ENCODE measurements at regions not wholly inside any gene's neighbourhood (a gene's known extent, or its start where the extent isn't known, plus 50 kb on each side); places are given as distances from the start of the nearest gene placed in this dataset.

GRCh38 chr12:23186950-23187349 is 562.0 kb downstream of the ETNK1 start:
- Histone ChIP-seq H3K4me1 (no peaks in the 10 kb centered on the region), H3K27ac (no peak overlapping the region), H4K20me1 (no peaks in the 10 kb centered on the region)

GRCh38 chr12:23193552-23193951 is 568.6 kb downstream of the ETNK1 start:
- H3K36me3 ChIP-seq, result no peaks in the 10 kb centered on the region
- no peaks in the 10 kb centered on the region for H3K9me3 ChIP-seq (replicated peaks in 1 of 11)
- no peak for TF ChIP-seq Cebpa-rat (IDR thresholded peaks at IDR 0.05)
- H3K4me1 ChIP-seq, result no peaks in the 10 kb centered on the region
- no peak overlapping the region for H3K9ac ChIP-seq
- H3K27ac ChIP-seq, result no peak overlapping the region
- H3K4me3 ChIP-seq, result no peak overlapping the region
- H4K20me1 ChIP-seq, result no peaks in the 10 kb centered on the region
- no peaks in the 10 kb centered on the region for H3K27me3 ChIP-seq
- H3K4me2 ChIP-seq, result no peak overlapping the region

More at GRCh38 chr12:23186950-23187349, 562.0 kb downstream of the ETNK1 start:
- no peak for TF ChIP-seq Cebpa-rat (IDR thresholded peaks at IDR 0.05)
- Histone ChIP-seq H3K9me3 (replicated peaks in 1 of 11) (no peaks in the 10 kb centered on the region), H3K4me3 (no peak overlapping the region), H3K27me3 (no peaks in the 10 kb centered on the region), H3K4me2 (no peak overlapping the region), H3K9ac (no peak overlapping the region), H3K36me3 (no peaks in the 10 kb centered on the region)

DNA sequence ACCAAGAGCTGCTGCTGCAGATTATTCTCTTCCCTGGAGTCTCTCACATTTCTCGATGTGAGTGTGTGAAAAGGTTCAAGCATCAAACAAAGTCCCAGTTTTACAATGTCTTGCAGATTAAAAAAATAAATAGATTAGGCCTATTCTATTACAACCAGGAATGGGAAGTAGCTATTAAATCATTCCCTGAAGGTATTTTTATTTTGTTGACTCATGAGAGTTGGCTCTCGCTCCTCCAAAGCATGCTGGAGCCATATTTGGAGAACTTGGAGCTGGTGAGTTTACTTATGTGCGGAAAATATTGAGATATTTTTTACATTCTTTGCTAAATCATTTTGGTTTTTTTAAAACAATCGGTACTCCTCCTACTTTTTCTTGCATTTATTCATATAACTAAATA is 572.3 kb downstream of the ETNK1 start:
- Histone ChIP-seq H3K4me2 (no peak overlapping the region), H3K9ac (no peak overlapping the region), H3K27ac (no peak overlapping the region), H3K4me1 (no peaks in the 10 kb centered on the region), H3K4me3 (no peak overlapping the region), H3K9me3 (replicated peaks in 1 of 11) (peaks cover 0 to 4% (median 0%) of the 10 kb centered on the region in 11 experiments; a peak in 2 of 22 replicates), H4K20me1 (no peaks in the 10 kb centered on the region), H3K27me3 (no peaks in the 10 kb centered on the region), H3K36me3 (no peaks in the 10 kb centered on the region)
- TF ChIP-seq Cebpa-rat (IDR thresholded peaks at IDR 0.05), result no peak

- Histone ChIP-seq H3K4me3 (no peak overlapping the region), H3K36me3 (no peaks in the 10 kb centered on the region), H3K4me1 (no peaks in the 10 kb centered on the region), H3K9me3 (replicated peaks in 1 of 11) (peaks cover 0 to 4% (median 0%) of the 10 kb centered on the region in 11 experiments; a peak in 2 of 22 replicates), H3K27me3 (no peaks in the 10 kb centered on the region), H3K9ac (no peak overlapping the region), H3K4me2 (no peak overlapping the region), H3K27ac (no peak overlapping the region), H4K20me1 (no peaks in the 10 kb centered on the region)
- TF ChIP-seq Cebpa-rat (IDR thresholded peaks at IDR 0.05), result no peak
Measured at GRCh38 chr12:23202728-23203127, 577.8 kb downstream of the ETNK1 start.

DNA sequence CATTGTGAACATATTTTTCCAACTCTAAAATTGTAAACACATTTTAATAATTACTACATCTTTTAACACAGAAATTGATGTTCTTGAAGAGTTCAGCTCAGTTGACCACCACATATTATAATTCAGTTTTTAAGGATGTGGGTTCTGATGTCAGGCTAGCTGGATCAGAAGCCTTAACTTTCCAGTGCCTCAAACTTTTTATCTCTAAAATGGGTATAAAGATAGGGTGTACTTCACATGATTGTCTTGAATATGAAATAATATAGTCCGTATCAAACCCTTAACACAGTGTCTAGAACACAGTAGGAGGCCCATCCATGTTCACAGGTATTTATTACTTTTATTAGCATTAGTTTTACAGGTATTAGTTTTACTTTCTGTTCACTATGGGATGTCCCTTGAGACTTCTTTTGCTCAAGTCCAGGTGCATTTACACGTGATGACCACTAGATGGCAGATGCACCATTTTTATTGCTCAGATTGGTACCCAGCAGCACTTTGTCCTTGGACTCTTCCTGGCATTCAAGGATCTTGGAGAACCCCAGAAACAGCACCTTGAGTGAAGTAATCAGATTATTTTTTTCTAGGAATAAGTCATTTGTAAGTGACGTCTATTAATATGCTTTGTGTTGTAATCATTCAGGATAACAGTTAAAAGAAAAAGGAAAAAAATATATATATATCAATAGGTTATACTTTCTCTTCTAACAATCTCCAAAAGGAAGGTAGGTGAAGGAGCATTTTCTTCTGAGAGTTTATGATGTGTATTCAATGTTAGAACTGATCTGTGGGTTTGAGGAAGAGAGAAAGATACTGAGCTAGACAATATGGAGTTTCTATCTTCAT is 580.2 kb downstream of the ETNK1 start:
- Histone ChIP-seq H3K27ac (no peak overlapping the region), H3K27me3 (no peaks in the 10 kb centered on the region), H3K9me3 (replicated peaks in 1 of 11) (0 out of 22 replicates have a peak, but pooled peaks cover 0 to 4% (median 0%) of the 10 kb centered on the region in 11 experiments), H3K4me1 (no peaks in the 10 kb centered on the region), H3K4me2 (no peak overlapping the region), H4K20me1 (no peaks in the 10 kb centered on the region), H3K9ac (no peak overlapping the region), H3K36me3 (no peaks in the 10 kb centered on the region), H3K4me3 (no peak overlapping the region)
- TF ChIP-seq Cebpa-rat (IDR thresholded peaks at IDR 0.05), result no peak

- Histone ChIP-seq H3K4me2 (no peak overlapping the region), H3K4me1 (no peaks in the 10 kb centered on the region), H3K36me3 (no peaks in the 10 kb centered on the region), H3K9me3 (replicated peaks in 1 of 11) (peaks cover 2 to 13% (median 7%) of the 10 kb centered on the region in 11 experiments; a peak in 13 of 22 replicates), H3K27ac (no peak overlapping the region), H4K20me1 (no peaks in the 10 kb centered on the region), H3K4me3 (no peak overlapping the region), H3K27me3 (no peaks in the 10 kb centered on the region), H3K9ac (no peak overlapping the region)
- TF ChIP-seq Cebpa-rat (IDR thresholded peaks at IDR 0.05), result no peak
Measured at GRCh38 chr12:23209793-23210192, 584.8 kb downstream of the ETNK1 start.

DNA sequence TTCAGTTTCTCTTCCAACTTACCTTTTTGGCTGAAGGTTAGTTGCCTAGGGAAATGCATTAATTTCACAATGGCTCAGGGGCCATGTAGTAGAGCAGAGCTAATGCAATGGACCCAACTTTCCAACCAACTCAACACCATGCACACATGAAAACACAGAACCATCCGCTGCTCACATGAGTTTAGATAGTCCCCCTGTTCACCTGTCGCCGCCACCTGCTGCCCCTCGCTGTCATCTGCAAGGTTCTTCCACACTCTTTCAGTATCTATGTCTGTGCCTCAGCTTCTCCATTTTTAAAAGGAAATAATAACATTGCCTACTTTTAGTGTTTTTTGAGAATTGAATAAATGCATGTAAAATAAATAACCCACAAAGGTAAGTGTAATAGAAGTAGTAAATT is 585.6 kb downstream of the ETNK1 start:
- Histone ChIP-seq H3K4me2 (no peak overlapping the region), H3K9ac (no peak overlapping the region), H3K27me3 (no peaks in the 10 kb centered on the region), H4K20me1 (no peaks in the 10 kb centered on the region), H3K36me3 (no peaks in the 10 kb centered on the region), H3K4me1 (no peaks in the 10 kb centered on the region), H3K27ac (no peak overlapping the region), H3K4me3 (no peak overlapping the region), H3K9me3 (replicated peaks in 1 of 11) (peaks cover 10 to 21% (median 14%) of the 10 kb centered on the region in 11 experiments)
- no peak for TF ChIP-seq Cebpa-rat (IDR thresholded peaks at IDR 0.05)

DNA sequence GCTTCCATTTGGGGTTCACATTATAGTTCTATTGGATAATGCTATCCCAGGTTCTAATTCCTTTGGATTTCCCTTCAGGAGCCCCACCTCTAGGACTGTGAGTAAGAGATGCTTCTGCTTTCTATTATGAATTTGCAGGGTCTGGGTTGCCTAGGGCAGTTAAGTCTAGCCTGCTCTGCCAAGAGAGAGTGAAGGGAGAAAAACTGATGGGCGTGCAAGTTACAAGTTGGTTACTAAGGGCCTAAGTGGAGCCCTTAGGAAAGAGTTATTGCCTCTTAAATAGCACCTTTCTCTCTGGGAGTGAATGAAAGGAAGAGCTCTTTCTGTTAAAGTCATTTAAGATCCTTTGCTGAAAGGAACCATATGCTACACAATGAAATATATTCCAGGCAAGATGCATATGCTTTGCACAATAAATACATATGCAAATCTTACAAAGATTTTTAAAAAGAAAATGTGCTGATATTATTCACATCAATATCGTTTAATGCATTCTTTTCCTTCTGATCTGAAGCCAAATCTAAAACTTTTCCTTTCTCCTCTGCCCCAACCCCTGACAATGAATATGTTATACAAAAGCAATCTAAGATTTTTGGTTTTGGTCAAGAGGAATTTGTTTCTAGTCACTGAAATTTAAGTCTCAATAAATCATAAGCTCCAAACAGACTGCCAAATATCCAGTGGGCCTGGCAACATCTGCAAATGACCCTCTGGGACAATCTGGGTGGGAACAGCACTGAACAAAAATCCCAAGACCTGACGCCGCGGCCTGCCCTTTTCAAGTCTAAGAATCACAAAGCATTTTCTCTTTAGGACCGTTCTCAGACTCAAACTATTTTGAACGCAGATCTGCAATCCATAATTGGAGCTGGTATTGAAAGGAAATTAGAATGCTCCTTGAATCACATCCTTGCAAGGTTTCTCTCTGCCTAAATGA is 586.7 kb downstream of the ETNK1 start:
- Histone ChIP-seq H3K4me2 (no peak overlapping the region), H3K27ac (no peak overlapping the region), H3K36me3 (no peaks in the 10 kb centered on the region), H3K9me3 (replicated peaks in 1 of 11) (peaks cover 13 to 30% (median 22%) of the 10 kb centered on the region in 11 experiments), H4K20me1 (no peaks in the 10 kb centered on the region), H3K4me3 (no peak overlapping the region), H3K27me3 (no peaks in the 10 kb centered on the region), H3K4me1 (0 out of 20 replicates have a peak, but pooled peaks cover 0 to under 1% (median 0%) of the 10 kb centered on the region in 10 experiments), H3K9ac (no peak overlapping the region)
- no peak for TF ChIP-seq Cebpa-rat (IDR thresholded peaks at IDR 0.05)

GRCh38 chr12:23217158-23217557 is 592.2 kb downstream of the ETNK1 start:
- H3K9me3 ChIP-seq (replicated peaks in 1 of 11), result peaks cover 13 to 30% (median 23%) of the 10 kb centered on the region in 11 experiments
- no peak for TF ChIP-seq Cebpa-rat (IDR thresholded peaks at IDR 0.05)

More at GRCh38 chr12:23217158-23217557, 592.2 kb downstream of the ETNK1 start:
- Histone ChIP-seq H4K20me1 (no peaks in the 10 kb centered on the region), H3K4me3 (no peak overlapping the region), H3K27ac (no peak overlapping the region), H3K4me2 (no peak overlapping the region), H3K4me1 (peaks cover 0 to 10% (median 5%) of the 10 kb centered on the region in 10 experiments; a peak in 10 of 20 replicates), H3K27me3 (no peaks in the 10 kb centered on the region), H3K9ac (no peak overlapping the region), H3K36me3 (no peaks in the 10 kb centered on the region)

All from BLaER1 treated with 17β-estradiol and CSF1 and Interleukin-3, amounts not matched to agents 10 nM and 100 nM (cell line).